Esophagus squamous epithelium (tissue), 5 donors: ENCODE measurements at regions not wholly inside any gene's neighbourhood (a gene's known extent, or its start where the extent isn't known, plus 50 kb on each side); places are given as distances from the start of the nearest gene placed in this dataset.

Experiments used
- DNase-seq: peaks from one replicate; lab custom pipeline; 2025; lab: John Stamatoyannopoulos, UW
- H3K27ac ChIP-seq, 4 donors: fragments of 200-600 bp; sonication (generic); one replicate each; pipeline ENCODE4 v1.5.1; 2016 to 2019; ENCODE audit warnings: mild to moderate bottlenecking in 1 of 4
- H3K27me3 ChIP-seq, 4 donors: fragments of 200-600 bp; sonication (generic); 1 replicate in 3 of 4; 2 replicates in 1 of 4; pipeline versions ENCODE4 v1.5.1 to v1.6.0; 2017 to 2021; ENCODE audit warnings: antibody characterized with exemption in 1 of 4
- H3K36me3 ChIP-seq, 3 donors: fragments of 200-600 bp; sonication (generic); one replicate each; pipeline ENCODE4 v1.5.1; 2016 to 2019
- H3K4me1 ChIP-seq, 3 donors: fragments of 200-600 bp; sonication (generic); one replicate each; pipeline ENCODE4 v1.5.1; 2017 to 2019
- H3K4me3 ChIP-seq, 4 donors: fragments of 200-600 bp; sonication (generic); 1 replicate in 3 of 4; 2 replicates in 1 of 4; pipeline ENCODE4 v1.5.1; 2016 to 2019; ENCODE audit warnings: mild to moderate bottlenecking in 2 of 4, moderate library complexity in 1 of 4
- H3K9me3 ChIP-seq, 3 donors: fragments of 200-600 bp; sonication (generic); one replicate each; pipeline ENCODE4 v1.5.1; 2016 to 2019
- CTCF ChIP-seq, 6 experiments: fragments of 450-650 bp in 4 of 6; fragments of 200-600 bp in 2 of 6; sonication (generic) in 2 of 6; IDR thresholded peaks; one replicate each; pipeline ENCODE4 v1.5.1; 2016 to 2019; ENCODE audit warnings: antibody characterized with exemption in 6 of 6, mild to moderate bottlenecking in 4 of 6, moderate library complexity in 4 of 6
- POLR2A ChIP-seq, 4 donors: fragments of 450-650 bp; IDR thresholded peaks; one replicate each; pipeline ENCODE4 v1.6.1; 2017; ENCODE audit warnings: antibody characterized with exemption in 4 of 4, mild to moderate bottlenecking in 4 of 4, moderate library complexity in 3 of 4
- WGBS, 2 donors: methylation state at CpG; one replicate each; pipeline ENCODE4 v1.1.5; 2018; 5-methylcytosine and 5-hydroxymethylcytosine counted together
- intact Hi-C: fragments of 100-400 bp; cut with DNase I; formaldehyde crosslinking; loops from one replicate; pipeline ENCODE4 v1.15.0; 2022
- donor health status: DM: yes; HTN: yes; CAD: no.

DNA sequence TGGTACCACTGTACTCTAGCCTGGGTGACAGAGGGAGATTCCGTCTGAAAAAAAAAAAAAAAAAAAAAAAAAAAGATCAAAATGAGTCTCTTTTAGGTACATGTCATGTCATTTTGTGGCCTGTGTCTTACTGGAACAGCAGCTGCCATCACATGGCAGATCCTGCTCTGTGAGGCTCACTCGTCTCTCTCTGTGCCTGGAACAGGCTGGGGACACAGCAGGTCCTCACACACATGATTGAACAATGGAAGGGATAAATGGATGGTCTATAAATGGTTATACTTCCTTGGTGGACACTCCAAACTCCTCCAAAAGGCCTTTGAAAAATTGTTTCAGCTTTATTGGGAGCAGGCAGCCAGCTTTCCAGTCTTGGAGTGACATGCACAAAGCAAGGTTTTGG, 236.2 kb upstream of the COPS8 start:
- no peaks in the 10 kb centered on the region for H3K9me3 ChIP-seq
- intact Hi-C loops: no loop called here
- no peak for TF ChIP-seq POLR2A (IDR thresholded peaks at IDR 0.05)
- TF ChIP-seq CTCF (IDR thresholded peaks at IDR 0.05): no peak
- no peak overlapping the region for H3K4me3 ChIP-seq
- H3K27ac ChIP-seq: no peak overlapping the region
- no peak for DNase-seq
- WGBS, 2 donors: 0 to 95% methylated on average over 1 to 2 of the region's 2 CpGs
- no peaks in the 10 kb centered on the region for H3K27me3 ChIP-seq
- no peaks in the 10 kb centered on the region for H3K36me3 ChIP-seq
- peaks cover 0 to 3% (median 0%) of the 10 kb centered on the region in 3 donors for H3K4me1 ChIP-seq

GRCh38 chr2:236849940-236850339, 235.7 kb upstream of the COPS8 start:
- Histone ChIP-seq H3K27ac (no peak overlapping the region), H3K27me3 (no peaks in the 10 kb centered on the region), H3K4me1 (peaks cover 0 to 3% (median 0%) of the 10 kb centered on the region in 3 donors), H3K4me3 (no peak overlapping the region), H3K9me3 (no peaks in the 10 kb centered on the region), H3K36me3 (no peaks in the 10 kb centered on the region)
- TF ChIP-seq CTCF (IDR thresholded peaks at IDR 0.05): no peak
- TF ChIP-seq POLR2A (IDR thresholded peaks at IDR 0.05): no peak
- 89 to 92% methylated on average over 4 of the region's 4 CpGs for WGBS, 2 donors
- no peak for DNase-seq
- intact Hi-C loops: no loop called here

- DNase-seq: no peak
- WGBS, 2 donors: 53 to 90% methylated on average over 2 to 3 of the region's 3 CpGs
- no peak for TF ChIP-seq POLR2A (IDR thresholded peaks at IDR 0.05)
- no peak for TF ChIP-seq CTCF (IDR thresholded peaks at IDR 0.05)
Measured at GRCh38 chr2:236851187-236851586, 234.5 kb upstream of the COPS8 start.

DNA sequence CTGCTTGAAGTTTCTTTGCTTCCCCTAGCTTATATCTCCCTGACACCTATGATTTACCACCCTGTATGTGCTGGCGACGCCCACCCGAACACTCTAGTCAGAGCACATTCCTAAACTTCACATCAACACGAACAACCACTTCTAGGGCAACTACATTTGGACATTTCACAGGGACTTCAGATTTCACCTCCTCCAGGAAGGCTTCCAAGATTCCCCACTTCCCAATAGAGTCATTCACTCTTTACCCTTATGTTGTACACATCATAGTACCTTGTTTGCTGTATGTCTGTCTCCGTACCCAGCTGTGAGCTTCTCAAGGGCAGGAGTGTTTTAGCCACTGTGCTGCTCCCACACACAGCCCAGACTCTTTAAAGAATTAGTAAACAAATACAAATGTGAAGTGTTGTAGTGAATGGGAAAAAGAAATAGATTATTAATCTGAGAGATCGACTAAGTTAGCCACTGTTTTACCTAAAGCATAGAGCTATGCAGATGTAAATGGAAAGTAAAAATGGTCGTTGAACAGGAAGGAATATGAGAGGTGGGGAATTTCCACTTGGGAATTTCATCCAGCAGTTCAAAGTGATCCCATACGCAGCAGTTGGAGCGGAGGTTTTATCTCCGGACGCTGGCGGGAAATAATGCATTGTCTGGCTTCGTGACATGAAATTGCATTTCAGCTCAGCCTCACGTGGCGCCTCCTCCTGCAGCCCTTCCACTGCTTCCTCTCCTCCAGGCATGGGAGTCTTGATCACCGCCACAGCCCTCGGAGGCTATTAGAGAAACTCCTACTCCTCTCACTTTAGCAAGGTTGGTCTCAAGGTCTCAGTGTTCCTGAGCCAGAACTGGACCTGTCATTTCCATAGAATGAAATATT, 233.4 kb upstream of the COPS8 start:
- Histone ChIP-seq H3K27ac (no peak overlapping the region), H3K9me3 (no peaks in the 10 kb centered on the region), H3K4me1 (peaks cover 0 to 8% (median 3%) of the 10 kb centered on the region in 3 donors), H3K4me3 (no peak overlapping the region), H3K27me3 (no peaks in the 10 kb centered on the region), H3K36me3 (no peaks in the 10 kb centered on the region)
- WGBS, 2 donors: 53 to 57% methylated on average over 15 to 17 of the region's 17 CpGs
- DNase-seq: no peak
- TF ChIP-seq CTCF (IDR thresholded peaks at IDR 0.05) (no peak), POLR2A (IDR thresholded peaks at IDR 0.05) (no peak)
- intact Hi-C loops: no loop called here

More at GRCh38 chr2:236851187-236851586, 234.5 kb upstream of the COPS8 start:
- no peak overlapping the region for H3K4me3 ChIP-seq
- intact Hi-C loops: no loop called here
- H3K4me1 ChIP-seq: peaks cover 0 to 3% (median 3%) of the 10 kb centered on the region in 3 donors
- no peaks in the 10 kb centered on the region for H3K27me3 ChIP-seq
- H3K27ac ChIP-seq: no peak overlapping the region
- no peaks in the 10 kb centered on the region for H3K36me3 ChIP-seq
- no peaks in the 10 kb centered on the region for H3K9me3 ChIP-seq

GRCh38 chr2:236852977-236853374, 232.7 kb upstream of the COPS8 start:
- Histone ChIP-seq H3K4me3 (no peak overlapping the region), H3K9me3 (no peaks in the 10 kb centered on the region), H3K4me1 (peaks cover 0 to 8% (median 3%) of the 10 kb centered on the region in 3 donors), H3K27me3 (no peaks in the 10 kb centered on the region), H3K36me3 (no peaks in the 10 kb centered on the region), H3K27ac (no peak overlapping the region)
- TF ChIP-seq CTCF (IDR thresholded peaks at IDR 0.05): no peak
- TF ChIP-seq POLR2A (IDR thresholded peaks at IDR 0.05): no peak
- WGBS, 2 donors: 73 to 96% methylated on average over 6 of the region's 6 CpGs
- no peak for DNase-seq
- intact Hi-C loops: no loop called here
